Stomach (tissue), 8 donors: ENCODE measurements at regions not wholly inside any gene's neighbourhood (a gene's known extent, or its start where the extent isn't known, plus 50 kb on each side); places are given as distances from the start of the nearest gene placed in this dataset.
"Not testable (repeated sequence)": the region's sequence is repeated elsewhere in the genome, so short reads cannot be mapped to it uniquely, and the experiment has no call there.

Experiments used
- DNase-seq, 2 donors: peaks; one replicate each; pipeline versions ENCODE4 v3.0.0 to v3.0.0-alpha.2; 2013 to 2019
- H3K27ac ChIP-seq, 5 donors: fragments of 200-600 bp in 4 of 5; sonication (generic) in 4 of 5; one replicate each; pipeline ENCODE4 v1.5.1; 2013 to 2019; ENCODE audit warnings: mild to moderate bottlenecking in 1 of 5, moderate library complexity in 1 of 5
- H3K27me3 ChIP-seq, 3 donors: fragments of 200-600 bp; sonication (generic); one replicate each; pipeline ENCODE4 v1.5.1; 2017 to 2019; ENCODE audit warnings: mixed run types in 1 of 3
- H3K36me3 ChIP-seq, 4 donors: fragments of 200-600 bp; sonication (generic); 1 replicate in 3 of 4; 2 replicates in 1 of 4; pipeline ENCODE4 v1.5.1; 2016 to 2019
- H3K4me1 ChIP-seq, 4 donors: fragments of 200-600 bp; sonication (generic); one replicate each; pipeline ENCODE4 v1.5.1; 2016 to 2019
- H3K4me3 ChIP-seq, 4 donors: fragments of 200-600 bp; sonication (generic) in 3 of 4; one replicate each; pipeline ENCODE4 v1.5.1; 2016 to 2019; ENCODE audit warnings: mild to moderate bottlenecking in 1 of 4
- H3K9me3 ChIP-seq, 4 donors: fragments of 200-600 bp; sonication (generic); one replicate each; pipeline ENCODE4 v1.5.1; 2016 to 2019
- CTCF ChIP-seq, 7 experiments: fragments of 450-650 bp in 4 of 7; fragments of 200-600 bp in 3 of 7; sonication (generic) in 3 of 7; IDR thresholded peaks; one replicate each; pipeline ENCODE4 v1.5.1; 2016 to 2019; ENCODE audit warnings: antibody characterized with exemption in 7 of 7, control low read depth in 2 of 7, mild to moderate bottlenecking in 1 of 7
- EP300 ChIP-seq: sonication (generic); formaldehyde crosslinking; IDR thresholded peaks from one replicate; pipeline ENCODE4 v1.6.1; 2017; ENCODE audit warnings: antibody characterized with exemption
- POLR2A ChIP-seq, 4 donors: fragments of 450-650 bp; IDR thresholded peaks; one replicate each; pipeline ENCODE4 v1.6.1; 2016; ENCODE audit warnings: antibody characterized with exemption in 4 of 4, control low read depth in 2 of 4, mild to moderate bottlenecking in 1 of 4, moderate library complexity in 1 of 4
- POLR2AphosphoS5 ChIP-seq, 3 donors: sonication (generic); formaldehyde crosslinking; IDR thresholded peaks; one replicate each; pipeline ENCODE4 v1.6.1; 2016; ENCODE audit warnings: antibody characterized with exemption in 3 of 3
- WGBS, 5 donors: extraction: QIAGEN DNeasy Blood & Tissue Kit in 3 of 5; methylation state at CpG; one replicate each; pipeline versions ENCODE4 v1.1.5 to v1.1.7; 2013 to 2018; 5-methylcytosine and 5-hydroxymethylcytosine counted together
- intact Hi-C: fragments of 100-400 bp; cut with DNase I; formaldehyde crosslinking; loops from one replicate; pipeline ENCODE4 v1.15.1; 2023; ENCODE audit warnings: low total_unique reads
- donor health status: healthy with polysubstance abuse.
- donor health status: Bipolar disorder and iron deficiency.
- donor health status: healthy.

GRCh38 chr16:29156511-29156910 lies 171.7 kb downstream of the LAT start:
- no peak for DNase-seq
- Histone ChIP-seq H3K4me1 (peaks cover 0 to 22% (median 4%) of the 10 kb centered on the region in 4 donors), H3K36me3 (no peaks in the 10 kb centered on the region), H3K9me3 (no peaks in the 10 kb centered on the region), H3K27ac (peak overlapping the region in 4 of 5 donors; percentile 37 to 80 (median 72)), H3K27me3 (no peaks in the 10 kb centered on the region), H3K4me3 (no peak overlapping the region)
- intact Hi-C loops, result no loop called here
- 69 to 81% (median 78%) methylated on average over 10 to 11 of the region's 11 CpGs for WGBS, 5 donors
- TF ChIP-seq EP300 (no peak), POLR2A (IDR thresholded peaks at IDR 0.05) (no peak), POLR2AphosphoS5 (IDR thresholded peaks at IDR 0.05) (no peak), CTCF (IDR thresholded peaks at IDR 0.05) (no peak)

- H3K27me3 ChIP-seq, H3K36me3 ChIP-seq, H3K4me3 ChIP-seq, DNase-seq, H3K9me3 ChIP-seq, intact Hi-C loops: not testable (repeated sequence)
- H3K27ac ChIP-seq, result peak overlapping the region in 2 of 5 donors; percentile 12 to 64
- WGBS, 5 donors, result 91 to 98% (median 95%) methylated on average over 17 of the region's 17 CpGs
- peaks cover 0 to 22% (median 4%) of the 10 kb centered on the region in 4 donors for H3K4me1 ChIP-seq
Observed at GRCh38 chr16:29155866-29156200, 171.0 kb downstream of the LAT start.

GRCh38 chr16:29155131-29155865 lies 170.4 kb downstream of the LAT start:
- DNase-seq, H3K36me3 ChIP-seq, H3K27me3 ChIP-seq, H3K9me3 ChIP-seq, H3K4me3 ChIP-seq, intact Hi-C loops: not testable (repeated sequence)
- WGBS, 5 donors, result 82 to 92% (median 89%) methylated on average over 20 to 29 of the region's 29 CpGs
- Histone ChIP-seq H3K27ac (peak overlapping the region in 1 of 5 donors; percentile 12), H3K4me1 (peaks cover 0 to 22% (median 4%) of the 10 kb centered on the region in 4 donors)

- DNase-seq, result no peak
- H3K27ac ChIP-seq, result peak overlapping the region in 1 of 5 donors; percentile 0
- H3K27me3 ChIP-seq, result no peaks in the 10 kb centered on the region
- no peaks in the 10 kb centered on the region for H3K9me3 ChIP-seq
- no peak for TF ChIP-seq EP300
- 55 to 79% (median 77%) methylated on average over 20 of the region's 20 CpGs for WGBS, 5 donors
- H3K4me3 ChIP-seq, result no peak overlapping the region
- H3K36me3 ChIP-seq, result no peaks in the 10 kb centered on the region
- intact Hi-C loops, result no loop called here
- peaks cover 0 to 22% (median 4%) of the 10 kb centered on the region in 4 donors for H3K4me1 ChIP-seq
Observed at GRCh38 chr16:29154676-29155121, 169.8 kb downstream of the LAT start.

- Histone ChIP-seq H3K27ac (peak overlapping the region in 3 of 5 donors; percentile 5 to 26 (median 8)), H3K9me3 (no peaks in the 10 kb centered on the region), H3K27me3 (no peaks in the 10 kb centered on the region), H3K36me3 (no peaks in the 10 kb centered on the region), H3K4me1 (peaks cover 0 to 22% (median 4%) of the 10 kb centered on the region in 4 donors), H3K4me3 (no peak overlapping the region)
- intact Hi-C loops, result no loop called here
- no peak for DNase-seq
- TF ChIP-seq POLR2A (IDR thresholded peaks at IDR 0.05), result no peak
- no peak for TF ChIP-seq POLR2AphosphoS5 (IDR thresholded peaks at IDR 0.05)
- TF ChIP-seq EP300, result no peak
- no peak for TF ChIP-seq CTCF (IDR thresholded peaks at IDR 0.05)
- 61 to 81% (median 72%) methylated on average over 16 to 18 of the region's 18 CpGs for WGBS, 5 donors
Observed at GRCh38 chr16:29154088-29154487, 169.2 kb downstream of the LAT start.

- DNase-seq, H3K36me3 ChIP-seq, H3K9me3 ChIP-seq, H3K27ac ChIP-seq, H3K4me3 ChIP-seq, intact Hi-C loops, H3K27me3 ChIP-seq: not testable (repeated sequence)
- 85 to 92% (median 88%) methylated on average over 11 to 15 of the region's 15 CpGs for WGBS, 5 donors
- peaks cover 0 to 27% (median 4%) of the 10 kb centered on the region in 4 donors for H3K4me1 ChIP-seq
Observed at GRCh38 chr16:29153307-29153706, 168.5 kb downstream of the LAT start.

GRCh38 chr16:29152544-29153031 lies 167.7 kb downstream of the LAT start:
- H3K27ac ChIP-seq, intact Hi-C loops, H3K4me3 ChIP-seq, H3K36me3 ChIP-seq, H3K9me3 ChIP-seq, DNase-seq, H3K27me3 ChIP-seq: not testable (repeated sequence)
- WGBS, 5 donors, result 35 to 54% (median 45%) methylated on average over 12 of the region's 12 CpGs
- H3K4me1 ChIP-seq, result peaks cover 0 to 27% (median 4%) of the 10 kb centered on the region in 4 donors
